Testis (tissue), 2 donors: ENCODE measurements at regions not wholly inside any gene's neighbourhood (a gene's known extent, or its start where the extent isn't known, plus 50 kb on each side); places are given as distances from the start of the nearest gene placed in this dataset.

Source experiments
- POLR2A ChIP-seq: fragments of 450-650 bp; IDR thresholded peaks from one replicate; pipeline ENCODE4 v1.6.1; 2017; ENCODE audit warnings: antibody characterized with exemption, mild to moderate bottlenecking, moderate library complexity
- TF ChIP-seq, protein P1 (sequence below), 3 experiments: fragments of 450-650 bp in 2 of 3; fragments of 200-600 bp in 1 of 3; sonication (generic) in 1 of 3; IDR thresholded peaks; one replicate each; pipeline ENCODE4 v1.5.1; 2016 to 2019; ENCODE audit warnings: antibody characterized with exemption in 3 of 3, mild to moderate bottlenecking in 2 of 3, moderate library complexity in 1 of 3

DNA sequence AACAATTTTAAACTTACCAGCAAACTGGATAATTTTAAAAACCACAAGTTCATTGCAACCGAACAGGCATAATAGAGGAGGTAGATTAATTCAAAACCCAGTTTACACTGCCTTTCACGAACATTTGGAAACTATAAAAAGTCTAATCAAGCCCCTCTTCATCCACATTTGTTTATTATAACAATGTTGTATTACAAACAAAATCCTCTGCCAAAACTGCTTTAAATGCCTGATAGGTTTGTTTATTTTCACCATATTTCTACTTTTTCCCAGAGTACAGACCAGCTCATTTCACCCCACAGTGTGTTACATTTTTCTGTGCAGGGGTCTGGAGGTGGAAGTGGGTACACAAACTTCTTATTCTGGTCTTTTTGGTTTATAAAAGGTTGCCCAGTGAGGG is 184.2 kb downstream of the OSR1 start:
- TF ChIP-seq, protein P1, sequence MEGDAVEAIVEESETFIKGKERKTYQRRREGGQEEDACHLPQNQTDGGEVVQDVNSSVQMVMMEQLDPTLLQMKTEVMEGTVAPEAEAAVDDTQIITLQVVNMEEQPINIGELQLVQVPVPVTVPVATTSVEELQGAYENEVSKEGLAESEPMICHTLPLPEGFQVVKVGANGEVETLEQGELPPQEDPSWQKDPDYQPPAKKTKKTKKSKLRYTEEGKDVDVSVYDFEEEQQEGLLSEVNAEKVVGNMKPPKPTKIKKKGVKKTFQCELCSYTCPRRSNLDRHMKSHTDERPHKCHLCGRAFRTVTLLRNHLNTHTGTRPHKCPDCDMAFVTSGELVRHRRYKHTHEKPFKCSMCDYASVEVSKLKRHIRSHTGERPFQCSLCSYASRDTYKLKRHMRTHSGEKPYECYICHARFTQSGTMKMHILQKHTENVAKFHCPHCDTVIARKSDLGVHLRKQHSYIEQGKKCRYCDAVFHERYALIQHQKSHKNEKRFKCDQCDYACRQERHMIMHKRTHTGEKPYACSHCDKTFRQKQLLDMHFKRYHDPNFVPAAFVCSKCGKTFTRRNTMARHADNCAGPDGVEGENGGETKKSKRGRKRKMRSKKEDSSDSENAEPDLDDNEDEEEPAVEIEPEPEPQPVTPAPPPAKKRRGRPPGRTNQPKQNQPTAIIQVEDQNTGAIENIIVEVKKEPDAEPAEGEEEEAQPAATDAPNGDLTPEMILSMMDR (IDR thresholded peaks at IDR 0.05), result no peak
- no peak for TF ChIP-seq POLR2A
